Liver (tissue), 3 donors: ENCODE measurements at regions not wholly inside any gene's neighbourhood (a gene's known extent, or its start where the extent isn't known, plus 50 kb on each side); places are given as distances from the start of the nearest gene placed in this dataset.

Experiments
- GABPA ChIP-seq, 2 donors: IDR thresholded peaks in 1 of 2; conservative IDR thresholded peaks in 1 of 2; 2 replicates each; pipeline ENCODE4 v1.6.1; 2016; ENCODE audit warnings: antibody characterized with exemption in 2 of 2, mild to moderate bottlenecking in 1 of 2, moderate library complexity in 1 of 2
- HNF4A ChIP-seq, 2 donors: conservative IDR thresholded peaks; 2 replicates each; pipeline ENCODE4 v1.6.1; 2016; ENCODE audit warnings: antibody characterized with exemption in 2 of 2, mild to moderate bottlenecking in 2 of 2
- RAD21 ChIP-seq, 2 donors: IDR thresholded peaks; 2 replicates each; pipeline ENCODE4 v1.6.1; 2016; ENCODE audit warnings: antibody characterized with exemption in 2 of 2, mild to moderate bottlenecking in 2 of 2
- TAF1 ChIP-seq: conservative IDR thresholded peaks from 2 replicates; pipeline ENCODE4 v1.6.1; 2016; ENCODE audit warnings: antibody characterized with exemption, mild to moderate bottlenecking
- TF ChIP-seq, protein P1 (sequence below): fragments of 150-350 bp; IDR thresholded peaks from 2 replicates; pipeline ENCODE4 v1.5.1; 2017; ENCODE audit warnings: improper control_type of control experiment, low read depth, low read length; ENCODE audit not compliant: missing input control
- TF ChIP-seq, protein P2 (sequence below): IDR thresholded peaks from 2 replicates; pipeline ENCODE4 v1.6.1; 2016; ENCODE audit warnings: antibody characterized with exemption
- donor health status: healthy.
- donor health status: healthy.

DNA sequence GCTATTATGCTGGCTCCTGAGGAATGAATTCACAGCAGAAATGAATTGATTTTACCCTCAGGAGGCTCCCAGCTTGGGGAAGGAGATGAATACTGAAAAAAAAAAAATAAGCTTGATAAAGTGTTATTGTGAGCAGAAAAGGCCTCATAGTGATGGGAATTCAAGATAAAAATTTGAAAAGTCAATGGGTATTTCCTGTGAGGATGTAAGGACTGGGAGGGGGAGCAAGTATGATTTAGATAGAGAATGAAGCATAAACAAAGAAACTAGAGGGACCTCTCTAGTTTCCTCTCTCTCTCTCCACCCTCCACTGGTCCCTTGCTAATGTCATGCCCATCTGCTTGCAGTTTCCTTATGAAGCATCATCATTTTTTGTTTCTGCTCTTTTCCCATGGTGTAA is 439.0 kb upstream of the PLXNA2 start:
- TF ChIP-seq, protein P1, sequence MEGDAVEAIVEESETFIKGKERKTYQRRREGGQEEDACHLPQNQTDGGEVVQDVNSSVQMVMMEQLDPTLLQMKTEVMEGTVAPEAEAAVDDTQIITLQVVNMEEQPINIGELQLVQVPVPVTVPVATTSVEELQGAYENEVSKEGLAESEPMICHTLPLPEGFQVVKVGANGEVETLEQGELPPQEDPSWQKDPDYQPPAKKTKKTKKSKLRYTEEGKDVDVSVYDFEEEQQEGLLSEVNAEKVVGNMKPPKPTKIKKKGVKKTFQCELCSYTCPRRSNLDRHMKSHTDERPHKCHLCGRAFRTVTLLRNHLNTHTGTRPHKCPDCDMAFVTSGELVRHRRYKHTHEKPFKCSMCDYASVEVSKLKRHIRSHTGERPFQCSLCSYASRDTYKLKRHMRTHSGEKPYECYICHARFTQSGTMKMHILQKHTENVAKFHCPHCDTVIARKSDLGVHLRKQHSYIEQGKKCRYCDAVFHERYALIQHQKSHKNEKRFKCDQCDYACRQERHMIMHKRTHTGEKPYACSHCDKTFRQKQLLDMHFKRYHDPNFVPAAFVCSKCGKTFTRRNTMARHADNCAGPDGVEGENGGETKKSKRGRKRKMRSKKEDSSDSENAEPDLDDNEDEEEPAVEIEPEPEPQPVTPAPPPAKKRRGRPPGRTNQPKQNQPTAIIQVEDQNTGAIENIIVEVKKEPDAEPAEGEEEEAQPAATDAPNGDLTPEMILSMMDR = no peak
- no peak for TF ChIP-seq RAD21 (IDR thresholded peaks at IDR 0.05)
- TF ChIP-seq TAF1 = no peak
- no peak for TF ChIP-seq GABPA (IDR thresholded peaks at IDR 0.05 in 1 of 2, conservative IDR thresholded peaks at IDR 0.05 in 1 of 2)
- TF ChIP-seq, protein P2, sequence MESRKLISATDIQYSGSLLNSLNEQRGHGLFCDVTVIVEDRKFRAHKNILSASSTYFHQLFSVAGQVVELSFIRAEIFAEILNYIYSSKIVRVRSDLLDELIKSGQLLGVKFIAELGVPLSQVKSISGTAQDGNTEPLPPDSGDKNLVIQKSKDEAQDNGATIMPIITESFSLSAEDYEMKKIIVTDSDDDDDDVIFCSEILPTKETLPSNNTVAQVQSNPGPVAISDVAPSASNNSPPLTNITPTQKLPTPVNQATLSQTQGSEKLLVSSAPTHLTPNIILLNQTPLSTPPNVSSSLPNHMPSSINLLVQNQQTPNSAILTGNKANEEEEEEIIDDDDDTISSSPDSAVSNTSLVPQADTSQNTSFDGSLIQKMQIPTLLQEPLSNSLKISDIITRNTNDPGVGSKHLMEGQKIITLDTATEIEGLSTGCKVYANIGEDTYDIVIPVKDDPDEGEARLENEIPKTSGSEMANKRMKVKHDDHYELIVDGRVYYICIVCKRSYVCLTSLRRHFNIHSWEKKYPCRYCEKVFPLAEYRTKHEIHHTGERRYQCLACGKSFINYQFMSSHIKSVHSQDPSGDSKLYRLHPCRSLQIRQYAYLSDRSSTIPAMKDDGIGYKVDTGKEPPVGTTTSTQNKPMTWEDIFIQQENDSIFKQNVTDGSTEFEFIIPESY = no peak
- TF ChIP-seq HNF4A (conservative IDR thresholded peaks at IDR 0.05) = no peak
